Amygdala (tissue), 56 donors: ENCODE measurements at regions not wholly inside any gene's neighbourhood (a gene's known extent, or its start where the extent isn't known, plus 50 kb on each side); places are given as distances from the start of the nearest gene placed in this dataset.
"Not testable (repeated sequence)": the region's sequence is repeated elsewhere in the genome, so short reads cannot be mapped to it uniquely, and the experiment has no call there.

Experiments used
- DNase-seq, 56 donors: peaks; one replicate each; lab custom pipeline; 2025; lab: John Stamatoyannopoulos, UW

DNA sequence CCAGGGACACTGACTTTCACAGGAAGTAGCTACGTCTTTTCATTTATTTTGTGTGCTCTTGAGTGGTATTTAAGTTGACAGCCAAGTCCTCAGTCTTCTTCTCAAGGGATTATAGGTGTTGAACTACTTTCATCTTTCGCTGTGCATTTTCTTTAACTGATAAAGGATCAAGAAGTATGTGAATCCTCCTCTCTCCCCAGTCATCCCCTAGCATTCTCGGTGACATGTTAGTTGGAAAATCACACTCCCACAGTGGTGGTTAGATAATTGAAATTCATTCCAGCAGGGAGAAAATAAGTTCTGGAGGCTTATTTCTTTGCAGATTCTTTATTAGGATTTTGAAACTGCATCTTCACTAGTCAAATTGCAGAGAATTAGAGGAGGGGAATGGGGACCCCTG, 569.4 kb downstream of the MEI4 start:
- no peak for DNase-seq

DNA sequence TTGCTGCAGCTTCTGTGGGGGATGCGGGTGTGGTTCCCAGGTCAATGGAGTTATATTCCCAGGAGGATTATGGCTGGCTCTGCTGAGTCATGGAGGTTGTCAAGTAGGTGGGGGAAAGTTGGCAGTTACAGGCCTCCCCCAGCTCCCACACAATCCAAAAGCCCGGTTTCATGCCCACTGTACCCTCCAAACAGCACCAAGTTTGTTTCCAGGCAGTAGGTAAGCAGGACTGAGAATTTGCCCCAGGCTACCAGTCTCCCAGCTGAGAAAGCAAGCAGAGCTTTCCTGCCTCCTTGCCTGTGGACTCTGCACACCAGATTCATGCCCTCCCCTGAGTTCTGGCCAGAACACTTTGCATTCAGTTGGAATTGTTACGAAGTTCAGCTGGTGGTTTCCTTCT, 578.2 kb downstream of the MEI4 start:
- no peak for DNase-seq

GRCh38 chr6:78243519-78243918, 590.7 kb downstream of the MEI4 start:
- DNase-seq = no peak

GRCh38 chr6:78251931-78252330, 599.1 kb downstream of the MEI4 start:
- no peak for DNase-seq

- no peak for DNase-seq
Measured at GRCh38 chr6:78253618-78254017, 600.8 kb downstream of the MEI4 start.

DNA sequence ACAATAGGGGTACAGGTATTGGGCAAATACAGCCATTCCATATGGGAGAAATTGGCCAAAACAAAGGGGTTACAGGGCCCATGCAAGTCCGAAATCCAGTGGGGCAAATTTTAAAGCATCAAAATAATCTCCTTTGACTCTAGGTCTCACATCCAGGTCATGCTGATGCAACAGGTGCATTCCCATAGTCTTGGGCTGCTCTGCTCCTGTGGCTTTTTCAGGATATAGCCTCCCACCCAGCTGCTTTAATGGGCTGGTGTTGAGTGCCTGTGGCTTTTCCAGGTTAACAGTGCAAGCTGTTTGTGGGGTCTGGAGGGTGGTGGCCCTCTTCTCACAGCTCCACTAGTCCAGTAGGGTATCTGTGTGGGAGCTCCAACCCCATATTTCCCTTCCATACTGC, 607.1 kb downstream of the MEI4 start:
- DNase-seq = no peak

DNA sequence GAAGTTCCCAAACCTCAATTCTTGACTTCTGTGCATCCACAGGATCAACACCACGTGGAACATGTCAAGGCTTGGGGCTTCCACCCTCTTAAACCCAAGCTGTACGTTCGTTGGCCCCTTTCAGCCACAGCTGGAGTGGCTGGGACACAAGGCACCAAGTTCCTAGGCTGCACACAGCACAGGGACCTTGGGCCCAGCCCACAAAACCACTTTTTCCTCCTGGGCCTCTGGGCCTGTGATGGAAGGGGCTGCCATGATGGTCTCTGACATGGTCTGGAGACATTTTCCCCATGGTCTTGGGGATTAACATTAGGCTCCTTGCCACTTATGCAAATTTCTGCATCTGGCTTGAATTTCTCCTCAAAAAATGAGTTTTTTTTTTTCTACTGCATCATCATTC, 606.9 kb upstream of the IRAK1BP1 start:
- DNase-seq = not testable (repeated sequence)

DNA sequence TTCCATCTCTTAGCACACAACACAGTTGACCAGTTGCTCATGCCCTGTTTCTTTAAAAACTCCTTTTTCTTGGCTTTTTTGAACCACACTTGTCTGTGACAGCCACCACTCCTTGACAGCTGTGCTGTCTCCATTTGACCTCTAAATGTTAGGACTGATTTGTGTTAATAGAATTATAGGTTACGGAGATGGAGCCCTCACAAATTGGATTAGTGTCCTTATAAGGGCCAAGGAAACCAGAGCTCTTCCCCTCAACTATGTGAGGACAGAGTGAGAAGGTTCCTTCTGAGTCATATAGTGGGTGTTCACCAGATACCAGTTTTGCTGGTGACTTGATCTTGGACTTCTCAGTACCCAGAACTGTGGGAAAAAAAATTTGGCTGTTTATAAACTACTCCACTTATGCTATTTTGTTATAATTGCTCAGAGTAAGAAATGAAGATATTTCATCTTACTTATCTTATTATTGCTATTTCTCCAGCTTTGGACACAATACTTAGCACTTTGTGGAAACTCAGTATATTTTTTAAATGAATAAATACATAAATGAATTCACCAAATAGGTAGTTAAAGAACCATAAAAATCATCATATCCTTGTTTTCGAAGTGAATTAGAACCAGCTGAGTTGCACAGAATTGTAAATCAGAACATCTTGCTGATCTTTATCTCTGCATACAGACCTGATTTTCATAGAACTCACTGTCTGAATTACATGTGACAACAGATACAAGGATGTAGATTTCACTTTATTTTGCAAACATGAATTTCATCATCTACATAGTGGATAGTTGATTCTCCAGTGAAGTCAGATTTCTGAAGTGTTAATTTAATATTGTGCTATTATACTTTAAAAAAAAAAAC, 598.5 kb upstream of the IRAK1BP1 start:
- no peak for DNase-seq

- DNase-seq = no peak
Measured at GRCh38 chr6:78300885-78301284, 566.5 kb upstream of the IRAK1BP1 start.

- no peak for DNase-seq
Measured at GRCh38 chr6:78302411-78302810, 564.9 kb upstream of the IRAK1BP1 start.

- no peak for DNase-seq
Measured at GRCh38 chr6:78308025-78308424, 559.3 kb upstream of the IRAK1BP1 start.

DNA sequence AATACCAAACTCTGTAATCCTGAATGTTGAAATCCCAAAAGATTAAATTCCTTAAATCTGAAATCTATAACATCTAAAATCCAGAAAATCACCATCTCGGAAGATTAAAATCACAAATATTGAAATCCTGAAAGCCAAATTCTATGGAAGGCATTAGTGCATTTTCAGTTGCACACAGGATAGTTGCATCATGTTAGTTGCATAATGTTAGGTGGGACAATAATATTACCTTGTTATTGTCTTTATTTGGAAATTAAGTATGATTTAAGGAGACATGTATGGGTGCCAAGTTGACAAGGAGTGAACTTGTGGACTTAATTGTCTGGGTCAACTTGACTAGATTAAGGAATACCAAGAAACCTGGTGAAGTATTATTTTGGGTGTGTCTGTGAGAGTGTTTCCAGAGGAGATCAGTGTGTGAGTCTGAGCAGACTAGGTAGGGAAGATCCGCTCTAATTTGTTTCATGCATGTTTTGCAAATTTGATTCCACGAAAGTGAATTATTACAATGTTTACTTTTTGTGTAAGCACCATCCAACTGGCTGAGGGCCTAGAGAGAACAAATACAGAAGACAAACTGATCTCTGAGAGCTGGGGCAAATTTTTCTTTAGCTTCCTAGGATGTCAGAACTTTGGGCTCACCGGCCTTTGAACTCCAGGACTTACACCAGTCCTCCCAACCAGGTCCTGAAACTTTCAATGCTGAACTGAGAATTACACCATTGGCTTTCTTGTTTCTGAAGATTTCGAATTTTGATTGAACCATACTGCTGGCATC, 545.1 kb upstream of the IRAK1BP1 start:
- DNase-seq = no peak

GRCh38 chr6:78324213-78324612, 543.1 kb upstream of the IRAK1BP1 start:
- DNase-seq = no peak

DNA sequence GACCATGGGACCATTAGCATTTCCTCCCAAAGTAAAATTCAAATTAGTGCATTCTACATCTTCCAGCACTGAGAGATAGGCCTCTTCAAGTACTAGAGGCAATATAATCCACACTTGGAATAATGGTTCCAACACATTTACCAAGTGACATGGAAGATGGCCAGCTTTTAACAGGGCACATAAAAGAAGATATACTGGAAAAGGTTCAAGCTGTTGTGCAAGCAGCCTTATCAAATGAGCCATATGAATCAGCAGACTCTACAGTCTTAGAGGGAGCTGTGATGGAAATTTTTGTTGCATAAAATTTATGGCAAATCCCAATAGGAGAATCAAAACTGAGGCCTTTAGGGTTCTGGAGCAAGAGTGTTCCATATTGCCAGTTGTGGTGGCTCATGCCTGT, 526.6 kb upstream of the IRAK1BP1 start:
- DNase-seq = no peak

DNA sequence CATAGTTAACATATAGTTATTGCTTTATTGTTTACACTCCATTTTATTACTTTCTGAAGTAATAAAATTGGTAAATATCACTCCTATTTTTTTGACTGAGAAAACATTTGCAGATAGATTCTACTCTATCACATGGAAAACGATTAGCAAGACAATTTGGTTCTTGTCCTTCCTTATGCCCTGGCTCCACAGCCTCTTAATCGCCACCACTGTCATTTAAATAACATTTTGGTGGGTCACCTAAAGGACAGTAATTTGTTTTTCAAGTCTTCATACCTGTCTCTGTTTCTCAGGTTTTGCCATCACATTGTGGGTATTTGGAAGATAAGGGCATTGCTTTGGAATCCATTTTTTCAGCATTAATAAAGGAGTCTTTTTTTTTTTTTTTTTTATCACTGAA, 521.5 kb upstream of the IRAK1BP1 start:
- DNase-seq = no peak

GRCh38 chr6:78347191-78347916, 520.0 kb upstream of the IRAK1BP1 start:
- DNase-seq = no peak

- no peak for DNase-seq
Measured at GRCh38 chr6:78353040-78353439, 514.3 kb upstream of the IRAK1BP1 start.

GRCh38 chr6:78363688-78364087, 503.7 kb upstream of the IRAK1BP1 start:
- DNase-seq = no peak

DNA sequence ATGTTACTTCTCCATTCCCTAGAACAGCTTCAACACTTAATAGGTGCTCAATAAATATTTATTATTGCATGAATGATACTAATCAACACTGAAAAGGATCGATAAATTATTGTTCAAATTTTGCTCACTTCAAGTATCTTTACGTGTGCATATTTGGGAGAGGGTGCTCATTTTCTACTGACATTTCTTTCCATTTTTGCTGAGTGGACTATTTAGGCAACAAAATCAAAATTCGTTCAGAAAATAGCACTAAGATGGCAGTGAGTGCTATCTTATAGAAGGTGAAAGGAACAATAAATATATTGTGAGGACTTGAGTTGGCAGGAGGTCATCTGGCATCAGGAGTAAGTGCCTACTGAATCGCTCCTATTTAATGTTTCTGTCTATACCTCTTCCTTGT, 501.9 kb upstream of the IRAK1BP1 start:
- no peak for DNase-seq

GRCh38 chr6:78377056-78377455, 490.3 kb upstream of the IRAK1BP1 start:
- no peak for DNase-seq

DNA sequence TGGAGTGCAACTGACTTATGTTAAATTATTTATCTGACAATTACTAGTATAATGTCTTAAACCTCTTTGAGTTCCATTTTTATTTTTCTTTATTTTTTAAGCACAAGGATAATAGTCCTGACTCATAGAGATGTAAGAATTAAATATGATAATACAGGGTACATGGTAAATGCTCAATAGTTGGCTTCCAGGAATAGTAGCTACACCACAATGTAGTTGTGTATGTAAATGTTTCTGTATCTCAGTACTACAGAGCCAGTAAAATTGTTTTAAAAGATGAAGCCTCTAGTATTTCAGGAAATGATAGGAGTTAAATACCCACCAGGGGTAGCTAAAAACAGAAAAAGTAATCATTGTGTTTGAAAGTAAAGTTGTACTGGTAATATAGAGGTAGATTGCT, 487.4 kb upstream of the IRAK1BP1 start:
- DNase-seq = no peak
